AG04449 (cell line): ENCODE measurements at regions not wholly inside any gene's neighbourhood (a gene's known extent, or its start where the extent isn't known, plus 50 kb on each side); places are given as distances from the start of the nearest gene placed in this dataset.

Experiments used
- CTCF ChIA-PET: fragments of 350-600 bp; formaldehyde crosslinking; extraction: SDS; loops from one replicate; lab custom pipeline; 2021; ENCODE audit warnings: antibody characterized with exemption; lab: Yijun Ruan, JAX
- POLR2A ChIA-PET: fragments of 400-600, 350-600 bp; formaldehyde crosslinking; extraction: SDS; loops from one replicate; lab custom pipeline; 2020; ENCODE audit warnings: antibody characterized with exemption, inconsistent platforms; lab: Yijun Ruan, JAX
- DNase-seq: peaks from one replicate; pipeline ENCODE4 v3.0.0-alpha.2; 2010; ENCODE audit warnings: low read depth, low spot score
- H3K4me3 ChIP-seq: 2 replicates; pipeline ENCODE4 v1.5.1; 2011; ENCODE audit warnings: low read depth, mild to moderate bottlenecking, control low read depth, low read length
- CTCF ChIP-seq: IDR thresholded peaks from one replicate; pipeline ENCODE4 v1.5.1; 2011; ENCODE audit warnings: mild to moderate bottlenecking, moderate library complexity, low read length, control low read depth, inconsistent platforms; ENCODE audit not compliant: insufficient read depth; ENCODE audit errors: missing control alignments

- DNase-seq = no peak
- TF ChIP-seq CTCF = no peak
- CTCF ChIA-PET = no interaction called here
- POLR2A ChIA-PET = no interaction called here
- no peak overlapping the region for H3K4me3 ChIP-seq
Observed at GRCh38 chr9:90508940-90509339, 133.7 kb downstream of the DIRAS2 start.

- H3K4me3 ChIP-seq = no peak overlapping the region
- ChIA-PET POLR2A (no interaction called here), CTCF (no interaction called here)
- no peak for DNase-seq
- no peak for TF ChIP-seq CTCF
Observed at GRCh38 chr9:90511711-90512110, 130.9 kb downstream of the DIRAS2 start.

- no peak for TF ChIP-seq CTCF
- no peak overlapping the region for H3K4me3 ChIP-seq
- no peak for DNase-seq
- ChIA-PET CTCF (no interaction called here), POLR2A (no interaction called here)
Observed at GRCh38 chr9:90514877-90515276, 127.7 kb downstream of the DIRAS2 start.

- TF ChIP-seq CTCF = no peak
- ChIA-PET CTCF (no interaction called here), POLR2A (no interaction called here)
- no peak overlapping the region for H3K4me3 ChIP-seq
- no peak for DNase-seq
Observed at GRCh38 chr9:90515510-90515909, 127.1 kb downstream of the DIRAS2 start.

- H3K4me3 ChIP-seq = no peak overlapping the region
- CTCF ChIA-PET = no interaction called here
- TF ChIP-seq CTCF = no peak
- DNase-seq = no peak
- POLR2A ChIA-PET = no interaction called here
Observed at GRCh38 chr9:90517103-90517502, 125.5 kb downstream of the DIRAS2 start.

- CTCF ChIA-PET = no interaction called here
- DNase-seq = no peak
- no peak for TF ChIP-seq CTCF
- H3K4me3 ChIP-seq = no peak overlapping the region
- POLR2A ChIA-PET = no interaction called here
Observed at GRCh38 chr9:90521811-90522570, 120.6 kb downstream of the DIRAS2 start.
